Stimulated activated CD8-positive, alpha-beta memory T cell treated with anti-CD3 and anti-CD28 coated beads, Interleukin-4, amount 100 ng/mL, for 24 hours (primary cell): ENCODE measurements at regions not wholly inside any gene's neighbourhood (a gene's known extent, or its start where the extent isn't known, plus 50 kb on each side); places are given as distances from the start of the nearest gene placed in this dataset.

Experiments used
- DNase-seq: peaks from one replicate; pipeline ENCODE4 v3.0.0-alpha.2; 2020; ENCODE audit warnings: low read depth

GRCh38 chr3:71850654-71851053, 65.7 kb upstream of the PROK2 start:
- DNase-seq, result no peak

- no peak for DNase-seq
Measured at GRCh38 chr3:71849681-71850080, 64.7 kb upstream of the PROK2 start.

GRCh38 chr3:71847794-71848193, 62.8 kb upstream of the PROK2 start:
- DNase-seq, result no peak

GRCh38 chr3:71846185-71846584, 61.2 kb upstream of the PROK2 start:
- no peak for DNase-seq

GRCh38 chr3:71843071-71843470, 58.1 kb upstream of the PROK2 start:
- no peak for DNase-seq

- DNase-seq, result no peak
Measured at GRCh38 chr3:71838406-71838805, 53.5 kb upstream of the PROK2 start.
